Fibroblast of skin of right biceps (primary cell): ENCODE measurements at regions not wholly inside any gene's neighbourhood (a gene's known extent, or its start where the extent isn't known, plus 50 kb on each side); places are given as distances from the start of the nearest gene placed in this dataset.
A peak's percentile ranks its signal among the peaks of the same experiment; 100 is the strongest.

Experiments
- DNase-seq: peaks from one replicate; pipeline ENCODE4 v3.0.0-alpha.2; 2013

DNA sequence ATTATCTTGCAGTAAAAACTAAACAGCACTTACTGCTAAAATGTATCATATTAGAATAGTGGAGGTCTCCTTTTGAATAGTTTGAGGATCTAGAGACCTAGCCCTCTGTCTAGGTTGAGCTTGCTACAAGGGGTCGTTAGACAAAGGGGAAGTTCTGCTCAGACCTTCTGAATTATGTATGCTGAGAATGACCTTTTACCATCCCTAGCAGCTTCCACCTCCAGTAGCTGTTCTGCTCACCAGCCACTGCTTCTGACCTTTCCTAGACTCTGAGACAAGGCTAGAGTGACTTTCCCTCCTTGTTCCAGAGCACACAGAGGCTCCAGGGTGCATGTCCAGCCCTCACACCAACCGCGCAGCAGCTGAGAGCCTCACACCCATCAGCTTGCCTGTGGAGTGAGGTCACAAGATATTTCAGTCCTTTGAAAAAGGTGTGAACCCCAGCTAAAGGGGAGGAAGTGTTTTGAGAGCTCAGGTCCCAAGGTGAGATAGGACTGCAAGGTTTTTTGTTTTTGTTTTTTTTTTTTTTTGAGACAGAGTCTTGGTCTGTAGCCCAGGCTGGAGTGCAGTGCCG lies 289.3 kb upstream of the TNP1 start:
- DNase-seq, result no peak

DNA sequence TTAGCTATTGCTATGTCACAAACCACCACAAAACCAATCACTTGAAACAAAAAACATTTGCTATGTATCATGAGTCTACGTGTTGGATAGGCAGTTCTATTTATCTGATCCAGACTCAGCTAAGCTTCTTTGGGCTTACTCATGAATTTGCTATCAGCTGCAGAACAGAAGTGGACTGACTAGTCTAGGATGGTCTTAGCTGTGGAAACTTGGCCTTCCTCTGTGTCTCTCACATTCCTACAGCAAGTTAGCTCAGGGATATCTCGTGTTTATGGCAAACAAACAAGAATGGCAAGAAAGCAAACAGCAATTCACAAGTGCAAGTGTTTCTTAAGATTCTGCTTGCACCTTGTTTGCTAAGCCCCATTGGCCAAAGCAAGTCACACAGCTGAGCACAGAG lies 288.0 kb upstream of the TNP1 start:
- no peak for DNase-seq

DNA sequence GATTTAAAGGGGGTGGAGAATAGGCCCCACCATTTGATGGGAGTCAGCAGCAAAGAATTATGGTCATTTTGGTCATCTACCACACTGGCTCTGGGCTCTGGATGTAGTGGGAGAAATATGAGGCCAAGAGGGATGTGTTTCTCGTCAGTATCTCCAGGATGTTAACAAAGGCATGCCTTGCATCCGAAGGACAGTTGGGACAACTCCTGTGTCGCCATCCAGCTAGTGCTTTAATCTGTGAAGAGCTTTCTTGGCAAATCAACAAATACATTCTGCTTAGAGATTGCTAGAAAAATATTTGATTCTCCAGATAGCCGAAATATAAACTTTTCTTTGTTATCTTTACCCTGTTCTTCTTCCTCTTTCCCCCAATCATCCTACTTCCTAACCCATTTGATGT lies 287.1 kb upstream of the TNP1 start:
- DNase-seq, result no peak

DNA sequence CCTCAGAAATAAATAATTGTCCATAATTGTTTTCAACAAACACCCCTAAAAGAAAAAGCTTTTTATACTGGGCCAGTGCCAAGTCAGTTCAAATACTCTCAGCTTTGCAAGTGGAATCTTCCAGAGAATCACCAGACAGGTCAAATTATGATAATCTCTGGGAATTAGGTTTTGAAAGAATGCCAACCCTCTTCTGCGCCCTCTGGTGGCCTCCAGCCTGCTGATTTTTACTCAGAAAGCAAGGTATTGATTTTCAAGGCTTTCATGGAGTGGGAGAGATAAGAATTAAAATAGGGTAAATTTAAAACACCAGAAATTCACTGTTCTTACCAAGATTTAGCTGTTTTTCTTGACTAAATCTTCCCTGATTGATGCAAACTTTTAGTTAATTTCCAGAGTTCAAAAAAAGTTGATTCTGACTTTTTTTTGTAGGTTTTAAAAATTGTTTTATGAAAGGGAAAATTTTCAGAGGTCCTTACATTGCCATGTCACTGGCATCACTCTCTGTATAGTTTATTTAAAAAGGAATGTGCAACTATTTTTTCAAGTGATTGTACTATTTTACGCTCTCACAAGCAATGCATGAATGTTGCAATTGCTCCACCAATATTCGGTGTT lies 282.9 kb upstream of the TNP1 start:
- DNase-seq, result no peak

DNA sequence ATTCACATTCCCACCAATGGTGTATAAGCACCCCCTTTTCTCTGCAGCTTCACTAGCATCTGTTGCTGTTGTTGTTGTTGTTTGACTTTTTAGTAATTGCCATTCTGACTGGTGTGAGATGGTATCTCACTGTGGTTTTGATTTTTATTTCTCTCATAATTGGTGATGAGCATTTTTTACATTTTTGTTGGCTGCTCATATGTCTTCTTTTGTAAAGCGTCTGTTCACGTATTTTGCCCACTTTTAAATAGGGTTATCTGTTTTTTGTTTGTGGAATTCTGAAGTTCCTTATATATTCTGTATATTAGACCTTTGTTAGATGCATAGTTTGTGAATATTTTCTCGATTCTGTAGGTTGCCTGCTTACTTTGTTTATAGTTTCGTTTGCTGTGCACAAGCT lies 278.4 kb upstream of the TNP1 start:
- no peak for DNase-seq

DNA sequence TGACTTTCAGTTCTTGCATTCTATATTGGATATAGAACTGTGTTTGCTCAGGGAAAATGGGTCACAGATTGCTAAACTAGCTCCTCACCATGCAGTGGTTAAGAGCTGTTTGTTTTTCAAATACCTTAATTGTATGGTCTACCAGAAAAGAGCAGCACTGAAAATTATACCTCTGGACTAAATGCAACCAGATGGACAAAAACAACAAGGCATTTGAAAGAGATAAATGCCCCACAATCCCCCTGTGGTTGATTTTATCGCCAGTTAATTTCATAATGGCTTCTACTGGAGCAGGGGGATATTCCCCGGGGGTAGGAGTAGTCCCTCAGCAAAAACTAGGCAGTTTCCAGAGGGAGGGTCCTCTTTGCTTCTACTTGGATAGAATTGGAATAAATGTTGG lies 267.9 kb upstream of the TNP1 start:
- DNase-seq, result peak; percentile 49

DNA sequence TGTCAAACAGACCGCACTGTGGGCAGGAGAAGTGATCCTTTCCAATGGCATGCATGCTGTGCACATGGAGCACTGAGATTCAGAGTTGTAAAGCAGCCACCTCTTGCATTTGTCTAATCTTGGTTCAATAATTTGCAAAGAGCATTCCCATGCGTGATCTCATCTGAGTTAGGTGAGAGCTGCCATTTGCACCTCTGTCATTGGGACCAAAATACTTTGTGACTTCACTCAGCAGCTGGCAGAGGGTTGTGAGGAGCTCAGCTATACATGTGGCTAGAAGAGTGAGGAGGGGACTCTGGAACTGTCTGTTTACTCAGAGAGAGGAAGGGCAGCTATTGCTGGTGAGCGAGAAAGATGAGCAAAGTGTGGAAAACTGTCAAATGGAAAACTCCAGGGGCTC lies 265.1 kb upstream of the TNP1 start:
- no peak for DNase-seq

DNA sequence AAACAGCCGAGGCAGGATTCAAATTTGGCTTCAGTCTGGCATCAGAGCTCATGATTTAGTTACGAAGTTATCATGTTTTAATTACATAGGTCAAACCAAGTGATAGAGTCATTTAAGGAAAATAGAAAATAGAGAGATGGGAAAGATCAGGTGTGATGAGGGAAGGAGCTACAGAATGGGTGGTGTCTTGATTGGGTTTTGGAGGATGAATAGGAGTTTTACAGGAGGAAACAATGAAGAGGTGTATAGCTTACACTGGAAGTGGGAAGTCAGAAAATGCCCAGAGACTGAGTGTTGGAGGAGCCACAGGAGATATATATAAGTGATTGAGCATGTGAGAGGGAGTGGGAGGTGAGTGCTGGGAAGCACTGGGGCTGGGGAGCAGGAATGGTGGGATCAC lies 264.2 kb upstream of the TNP1 start:
- no peak for DNase-seq

DNA sequence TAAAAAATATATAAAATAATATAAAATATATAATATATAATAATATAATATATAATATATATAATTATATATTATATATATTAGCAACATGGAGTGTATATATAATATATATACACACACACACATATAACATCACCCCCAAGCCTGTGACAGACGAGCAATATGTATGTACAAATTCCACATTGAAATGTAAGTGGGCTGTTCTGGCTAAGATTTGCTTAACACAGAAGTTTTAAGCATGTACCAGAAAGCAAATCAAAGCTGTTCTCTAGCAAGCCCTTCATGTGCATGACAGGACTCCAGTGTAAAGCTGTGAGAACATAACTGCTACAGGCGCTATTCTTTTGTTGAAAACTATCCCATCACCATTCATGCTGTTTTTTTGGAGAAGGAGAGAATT lies 261.7 kb upstream of the TNP1 start:
- DNase-seq, result no peak

DNA sequence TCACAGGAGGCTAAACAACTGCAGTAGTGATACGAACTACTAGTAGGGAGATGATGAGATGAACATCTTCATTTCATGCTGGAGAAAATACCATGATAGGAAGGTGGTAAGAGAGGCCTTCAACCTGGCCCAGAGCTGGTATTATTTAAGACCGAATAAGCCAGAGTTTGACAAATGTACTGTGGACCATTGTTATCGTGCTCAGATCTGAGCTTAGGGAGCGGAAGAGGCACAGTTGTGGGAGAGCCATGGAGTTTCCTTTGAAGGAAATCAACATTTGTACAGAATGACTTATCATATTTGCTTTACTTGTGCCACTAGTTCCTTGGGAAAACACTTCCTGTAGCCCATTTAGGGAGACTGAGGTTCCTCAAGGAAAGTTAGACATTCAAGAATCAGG lies 260.6 kb upstream of the TNP1 start:
- DNase-seq, result no peak

DNA sequence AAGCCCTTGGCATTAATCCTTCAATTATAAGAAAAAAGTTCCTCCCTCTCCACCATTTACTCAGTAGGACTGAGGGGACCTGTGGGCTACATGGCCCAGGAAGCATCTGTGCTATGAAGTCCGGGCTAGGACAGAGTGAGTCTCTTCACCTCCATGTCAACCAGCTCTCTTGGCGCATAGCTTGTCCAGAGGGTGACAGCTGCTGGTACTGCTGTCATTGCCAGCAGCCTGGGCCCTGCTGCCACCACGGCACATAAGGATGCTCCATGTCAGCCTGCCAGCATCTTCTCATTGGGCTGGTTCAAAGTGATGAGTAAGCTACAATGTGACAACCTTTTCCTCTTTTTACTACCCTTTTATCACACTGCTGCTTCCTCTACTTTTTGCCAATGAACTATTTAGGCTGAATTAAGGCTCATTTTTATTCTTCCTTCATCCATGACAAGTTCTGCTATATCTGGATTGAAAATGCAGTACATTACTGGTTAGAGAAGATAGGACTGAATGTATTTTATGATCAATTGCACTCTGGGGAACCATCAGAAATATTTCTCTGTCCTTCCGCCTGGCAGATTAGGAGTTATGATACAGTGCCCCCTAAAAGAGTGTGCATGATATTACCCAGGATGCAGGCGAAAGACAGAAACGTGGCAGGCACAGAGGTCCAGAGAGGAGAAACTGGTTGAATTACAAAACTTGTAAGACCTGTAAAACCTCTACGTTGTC lies 258.9 kb upstream of the TNP1 start:
- no peak for DNase-seq

DNA sequence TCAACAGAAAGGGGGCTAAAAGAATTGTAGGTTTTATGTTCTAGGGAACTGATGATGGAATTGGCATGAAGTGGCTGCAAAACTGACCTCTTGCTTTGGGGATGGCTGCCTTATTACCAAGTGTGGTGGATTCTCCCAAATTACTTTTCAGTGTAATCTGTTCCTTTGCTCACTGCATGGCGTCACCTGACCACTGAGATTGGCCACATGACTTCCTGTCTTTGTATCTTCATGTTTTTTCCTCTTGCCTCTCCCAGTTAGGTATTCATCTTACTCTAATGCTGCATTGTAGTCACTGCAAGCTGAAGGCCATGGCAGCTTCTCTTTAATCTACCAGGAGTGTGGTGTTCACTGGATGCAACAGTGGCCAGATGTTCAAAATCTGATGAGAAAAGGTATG lies 257.7 kb upstream of the TNP1 start:
- no peak for DNase-seq

DNA sequence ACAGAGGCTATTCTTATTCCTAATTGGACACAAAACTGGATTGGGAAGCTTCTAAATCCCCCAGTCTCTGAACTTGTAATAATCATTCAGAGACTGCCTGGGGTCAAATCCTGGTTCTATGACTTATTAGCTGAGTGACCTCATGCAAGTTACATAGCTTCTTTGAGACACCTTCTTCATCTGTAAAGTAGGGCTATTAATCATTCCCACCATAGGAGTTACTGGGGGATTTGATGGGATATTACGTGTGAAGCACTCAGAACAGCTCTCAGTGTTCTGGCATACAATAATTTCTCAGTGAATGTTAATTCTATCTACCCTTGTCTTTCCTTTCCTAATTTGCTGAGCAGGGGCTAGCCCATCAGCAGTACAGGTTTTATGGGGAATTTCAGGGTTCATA lies 256.7 kb upstream of the TNP1 start:
- no peak for DNase-seq

DNA sequence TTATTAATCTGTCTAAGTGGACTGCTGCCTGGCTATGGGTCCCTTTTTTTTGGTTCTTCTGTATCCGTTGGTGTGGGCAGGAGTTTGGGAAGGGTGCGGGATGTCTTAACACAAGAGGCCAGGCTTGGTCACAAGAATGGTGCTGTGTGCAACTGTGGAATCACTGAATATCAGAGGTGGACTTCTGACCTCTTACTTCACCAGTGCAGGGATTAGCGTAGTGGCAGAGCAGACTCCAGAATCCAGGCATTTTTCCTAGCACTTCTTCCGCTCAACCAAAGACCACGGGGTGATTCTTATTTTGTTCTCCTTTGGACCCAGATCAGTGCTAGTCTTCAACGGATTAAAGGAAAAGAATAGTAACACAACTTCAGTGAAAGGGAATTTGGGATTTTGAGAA lies 254.3 kb upstream of the TNP1 start:
- no peak for DNase-seq

DNA sequence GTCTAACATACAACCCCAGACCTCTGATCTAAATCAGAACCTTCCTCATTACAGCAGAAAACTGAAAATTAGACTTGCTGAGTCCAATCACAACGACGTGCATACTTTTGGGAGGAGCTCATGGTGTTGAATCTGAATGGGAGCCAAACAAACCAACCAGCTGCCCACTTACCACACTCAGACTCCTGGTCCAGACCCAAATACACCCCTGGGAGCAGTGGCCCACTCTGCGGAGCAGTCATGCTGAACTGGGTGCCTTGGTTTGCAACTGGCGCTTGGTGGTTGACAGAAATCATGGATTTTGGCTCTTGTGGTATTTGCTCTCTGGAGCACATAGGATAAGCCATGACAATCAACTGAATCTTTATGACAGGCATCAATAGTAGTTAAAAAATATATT lies 253.6 kb upstream of the TNP1 start:
- DNase-seq, result no peak

DNA sequence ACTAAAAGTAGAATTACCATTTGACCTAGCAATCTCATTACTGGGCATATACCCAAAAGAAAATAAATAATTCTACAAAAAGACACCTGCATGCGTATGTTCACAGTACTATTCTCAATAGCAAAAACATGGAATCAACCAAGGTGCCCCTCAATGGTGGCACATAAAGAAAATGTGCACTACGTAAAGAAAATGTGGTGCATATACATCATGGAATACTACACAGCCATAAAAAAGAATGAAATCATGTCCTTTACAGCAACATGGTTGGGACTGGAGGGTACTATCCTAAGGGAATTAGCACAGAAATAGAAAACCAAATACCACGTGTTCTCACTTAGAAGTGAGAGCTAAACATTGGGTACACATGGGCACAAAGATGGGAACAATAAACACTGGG lies 250.7 kb upstream of the TNP1 start:
- no peak for DNase-seq

DNA sequence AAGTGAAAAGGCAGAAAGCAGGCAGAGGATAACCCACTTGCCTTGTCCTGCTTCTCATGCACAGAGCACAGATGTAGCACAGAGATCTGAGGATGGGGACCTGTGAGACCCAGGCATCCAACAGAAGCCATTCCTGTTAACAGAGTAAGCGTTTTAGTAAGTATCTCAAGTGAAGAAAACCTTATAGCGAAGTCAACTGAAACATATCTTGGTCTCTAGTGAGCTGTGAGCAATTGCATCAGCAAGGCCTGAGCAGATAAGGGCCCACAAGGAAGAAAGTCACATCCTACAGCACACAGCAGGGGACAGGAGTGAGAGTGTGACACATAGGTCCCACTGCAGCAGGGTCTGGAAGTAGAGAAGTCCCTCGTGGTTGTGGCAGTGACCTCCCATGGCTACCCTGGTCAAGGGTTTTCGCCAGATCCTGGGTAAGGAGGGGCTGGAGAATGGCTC lies 248.7 kb upstream of the TNP1 start:
- DNase-seq, result no peak

DNA sequence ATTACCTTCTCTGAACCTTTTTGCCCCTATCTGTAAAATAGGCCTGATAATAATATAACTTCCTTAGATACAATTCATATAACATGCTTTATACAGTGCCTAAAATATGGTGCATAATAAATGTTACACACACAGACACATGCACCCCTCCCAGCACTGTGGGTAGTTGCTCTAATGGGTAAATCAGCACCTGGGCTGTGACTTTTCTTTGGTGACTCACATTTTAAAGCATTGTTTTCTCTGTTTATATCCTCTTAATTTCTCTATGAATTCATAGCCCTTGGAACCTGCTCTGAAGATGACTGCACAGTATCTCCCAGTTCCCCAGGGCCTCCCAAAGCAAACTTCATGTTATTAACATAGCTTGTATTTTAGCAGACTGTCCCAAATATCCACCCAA lies 248.2 kb upstream of the TNP1 start:
- no peak for DNase-seq

DNA sequence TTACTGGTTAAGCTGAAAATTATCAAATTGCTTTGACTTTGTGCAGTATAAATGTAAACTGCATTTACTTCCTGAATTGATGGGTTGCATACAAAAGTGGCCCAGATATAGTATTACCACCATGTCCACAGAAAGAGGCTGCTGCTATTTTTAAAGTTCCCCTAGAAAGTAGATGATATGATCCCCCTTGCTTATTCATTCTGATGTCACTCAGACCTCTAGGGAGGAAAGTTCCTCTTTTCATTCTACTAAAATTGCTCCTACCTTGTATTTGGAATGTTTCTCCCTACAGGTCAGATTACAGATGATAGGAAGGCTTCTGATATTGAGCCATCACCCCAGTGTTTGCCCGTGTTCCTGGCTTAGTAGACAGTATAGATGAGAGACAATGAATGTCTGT lies 247.6 kb upstream of the TNP1 start:
- peak; percentile 40 for DNase-seq

DNA sequence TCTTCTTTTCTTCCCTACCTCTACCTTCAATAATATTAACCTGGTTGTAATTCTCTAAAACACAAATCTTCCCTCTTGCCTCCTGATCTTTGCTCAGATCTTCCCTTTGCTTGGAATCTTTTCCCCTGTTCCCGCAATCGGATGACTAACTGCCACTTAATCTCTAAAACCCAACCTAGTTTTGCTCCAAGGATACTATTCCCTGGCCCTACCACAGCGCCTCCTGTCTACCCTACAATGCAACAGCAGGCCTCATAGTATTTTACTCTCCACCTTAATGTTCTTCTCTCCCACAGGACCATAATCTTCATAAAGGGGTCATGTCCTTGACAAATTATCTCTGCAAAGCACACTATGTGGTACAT lies 246.8 kb upstream of the TNP1 start:
- peak; percentile 86 for DNase-seq

DNA sequence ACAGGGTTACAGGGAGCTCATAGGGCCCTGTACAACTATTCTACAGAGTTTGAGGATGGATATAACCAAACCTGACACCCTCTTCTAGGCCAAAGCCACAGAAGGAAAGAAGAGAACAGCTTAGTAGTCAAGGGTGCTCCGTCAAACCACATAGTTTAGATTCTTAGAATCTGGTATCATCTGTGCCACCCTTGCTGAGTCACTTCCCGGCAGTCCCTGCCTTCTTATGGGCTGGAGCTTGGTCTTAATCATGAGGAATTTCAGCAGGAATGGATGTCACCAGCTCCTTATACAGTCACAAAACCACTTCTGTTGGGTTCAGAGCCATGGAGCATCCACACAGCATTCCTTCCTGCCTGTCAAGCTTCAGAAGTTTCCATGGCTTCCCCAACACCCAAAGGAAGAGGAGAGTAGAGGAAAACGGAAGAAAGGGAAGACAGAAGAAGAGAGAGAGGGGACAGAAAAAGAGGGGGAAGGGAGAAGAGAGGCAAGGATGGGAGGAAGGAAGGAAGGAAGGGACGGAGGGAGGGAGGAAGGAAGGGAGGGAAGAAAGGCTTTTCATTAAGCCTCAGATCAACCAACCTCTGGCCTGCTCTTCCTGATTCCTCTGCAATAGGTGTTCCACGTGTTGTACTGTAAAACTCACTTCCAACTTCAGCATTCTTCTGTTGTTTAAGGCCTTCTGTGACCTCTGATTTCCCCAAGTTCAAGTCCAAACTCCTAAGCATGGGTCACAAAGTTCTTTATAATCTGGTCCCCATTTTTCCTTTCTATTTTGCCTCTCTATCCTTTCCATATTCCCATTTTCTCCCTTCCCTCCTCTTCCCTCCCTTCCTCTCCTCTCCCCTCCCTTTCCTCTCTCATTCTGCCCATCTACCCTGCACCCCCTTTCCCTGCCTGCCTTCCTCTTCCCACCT lies 246.1 kb upstream of the TNP1 start:
- DNase-seq, result peak; percentile 99

DNA sequence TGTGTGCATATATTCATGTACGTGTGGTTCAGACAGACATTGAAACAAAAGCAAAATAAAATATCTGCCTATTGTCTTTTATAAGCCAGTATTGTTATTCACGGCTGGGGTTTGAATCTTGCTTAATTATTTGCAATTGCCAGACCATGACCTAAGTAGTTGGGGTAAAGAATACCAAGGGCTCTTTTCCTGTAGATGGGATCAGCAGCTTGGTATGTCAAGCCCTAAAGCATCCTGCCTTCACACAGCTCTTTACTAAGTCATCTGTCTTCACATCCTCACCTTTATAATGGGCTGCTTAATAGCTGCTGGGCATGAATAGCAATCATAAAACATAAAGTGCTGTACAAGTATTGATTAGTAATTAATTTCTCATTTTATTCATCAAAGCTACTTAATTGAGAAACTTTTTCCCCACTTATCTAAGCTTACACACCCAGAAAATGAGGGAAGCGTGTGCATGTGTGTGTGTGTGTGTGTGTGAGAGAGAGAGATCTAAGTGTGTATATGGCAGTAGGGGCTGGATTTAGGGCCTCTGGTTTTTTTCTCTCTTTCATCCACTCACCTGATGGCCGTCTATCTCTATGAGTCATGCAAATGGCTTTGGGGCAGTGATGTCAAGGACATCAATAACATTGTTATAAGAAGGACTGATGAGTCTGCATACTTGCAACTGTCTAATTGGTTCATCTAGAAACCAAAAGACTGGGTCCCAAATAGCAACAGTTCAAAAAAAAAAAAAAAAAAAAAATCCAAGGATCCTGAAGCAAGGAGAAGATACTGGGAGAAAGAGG lies 244.1 kb upstream of the TNP1 start:
- peak; percentile 88 for DNase-seq

DNA sequence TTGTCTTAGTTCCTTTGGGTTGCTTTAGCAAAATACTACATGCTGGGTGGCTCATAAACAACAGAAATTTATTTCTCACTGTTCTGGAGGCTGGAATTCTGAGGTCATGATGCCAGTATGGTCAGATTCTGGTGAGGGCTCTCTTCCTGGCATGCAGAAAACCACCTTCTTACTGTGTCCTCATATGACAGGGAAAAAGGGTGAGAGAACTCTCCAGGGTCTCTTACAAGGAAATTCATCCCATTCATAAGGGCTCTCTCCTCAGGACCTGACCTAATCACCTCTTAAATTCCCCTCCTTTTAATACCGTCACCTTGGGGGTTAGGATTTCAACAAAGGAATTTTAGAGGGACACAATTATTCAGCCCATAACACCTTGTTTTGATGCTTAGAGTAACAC lies 243.1 kb upstream of the TNP1 start:
- DNase-seq, result no peak
